ENCODE measurements at regions not wholly inside any gene's neighbourhood (a gene's known extent, or its start where the extent isn't known, plus 50 kb on each side); places are given as distances from the start of the nearest gene placed in this dataset.

GRCh38 chr14:22052795-22053194 is 379.2 kb upstream of the OR4E1 start:
- BruUV-seq (replicated peaks), result no TSS peak
- no peak for TF ChIP-seq NFYB (IDR thresholded peaks at IDR 0.05; ENCODE audit: insufficient read depth, low read depth, low read length)
- TF ChIP-seq ZNF274 (IDR thresholded peaks at IDR 0.05; ENCODE audit: insufficient read depth, insufficient read length), result no peak
- TF ChIP-seq BMI1 (IDR thresholded peaks at IDR 0.05; ENCODE audit: borderline replicate concordance), result no peak
- TF ChIP-seq ZNF592 (IDR thresholded peaks at IDR 0.05), result no peak
- no peak for TF ChIP-seq CHD2 (IDR thresholded peaks at IDR 0.05; ENCODE audit: borderline replicate concordance, low read depth, low read length)
- TF ChIP-seq EED (IDR thresholded peaks at IDR 0.05; ENCODE audit: low read depth), result no peak
- no peak for TF ChIP-seq WRNIP1 (IDR thresholded peaks at IDR 0.05; ENCODE audit: borderline replicate concordance, low read depth, low read length)
- TF ChIP-seq SP1 (IDR thresholded peaks at IDR 0.05; ENCODE audit: low read depth, low read length), result no peak
- no peak for TF ChIP-seq SREBF2 (IDR thresholded peaks at IDR 0.05; ENCODE audit: low read length)
- TF ChIP-seq STAT1 (conservative IDR thresholded peaks at IDR 0.05), result no peak
- TF ChIP-seq BCLAF1 (IDR thresholded peaks at IDR 0.05), result no peak
- H3K9me3 ChIP-seq (replicated peaks; ENCODE audit: control insufficient read depth, insufficient read depth, low read length), result no peaks in the 10 kb centered on the region
- no peaks in the 10 kb centered on the region for H3K36me3 ChIP-seq (ENCODE audit: control insufficient read depth in 2 of 2, insufficient read depth in 2 of 2, low read length in 1 of 2)
- no peak overlapping the region for H3K27ac ChIP-seq (ENCODE audit: control insufficient read depth, insufficient read depth)
- H4K20me1 ChIP-seq (ENCODE audit: control insufficient read depth, insufficient read depth), result no peaks in the 10 kb centered on the region
- 31% methylated on average over 3 of the region's 3 CpGs for WGBS (ENCODE audit: insufficient coverage, insufficient replicate concordance, low lambda C conversion rate, missing lambda C conversion rate)
- DNase-seq (ENCODE audit: low read depth, low spot score) (no peak), ATAC-seq (no peak), FAIRE-seq (no peak)
- no peaks in the 10 kb centered on the region for H3K79me2 ChIP-seq (ENCODE audit: control insufficient read depth, insufficient read depth, low read length)
- no peak overlapping the region for H2AFZ ChIP-seq (ENCODE audit: control insufficient read depth, low read depth, low read length)
- POLR2A ChIA-PET, result no interaction called here
- RAD21 ChIA-PET (ENCODE audit: unreplicated experiment), result no interaction called here
- CTCF ChIA-PET, result interaction anchor here (0.8 to 1.0 kb wide), 2 partner anchors 30 to 82 kb away, joined by 3 read pairs; no protein-coding TSS in a partner anchor
- no peak overlapping the region for H3K9ac ChIP-seq (ENCODE audit: control insufficient read depth, insufficient read depth, low read length)
- no peak overlapping the region for H3K4me2 ChIP-seq (ENCODE audit: control insufficient read depth, insufficient read depth)
- H3K27me3 ChIP-seq (replicated peaks in 1 of 2; ENCODE audit: control insufficient read depth in 2 of 2, insufficient read depth in 2 of 2, low read length in 1 of 2), result no peaks in the 10 kb centered on the region
- intact Hi-C loops (cut with micrococcal nuclease; ENCODE audit: unreplicated experiment) (no loop called here), in situ Hi-C loops (cut with MboI) (no loop called here)
- no peaks in the 10 kb centered on the region for H3K4me1 ChIP-seq (ENCODE audit: control insufficient read depth, insufficient read depth, low read length)
- H3K4me3 ChIP-seq, result no peak overlapping the region
- SMC1A ChIA-PET (ENCODE audit: uncharacterized antibody, unreplicated experiment), result no interaction called here
